Activated CD4-positive, alpha-beta T cell treated with anti-CD3 and anti-CD28 coated beads, Interleukin-2, amount 50 U/mL, for 16 hours (primary cell): ENCODE measurements at regions not wholly inside any gene's neighbourhood (a gene's known extent, or its start where the extent isn't known, plus 50 kb on each side); places are given as distances from the start of the nearest gene placed in this dataset.
A peak's percentile ranks its signal among the peaks of the same experiment; 100 is the strongest.
"Not testable (repeated sequence)": the region's sequence is repeated elsewhere in the genome, so short reads cannot be mapped to it uniquely, and the experiment has no call there.

Experiments used
- DNase-seq: peaks from one replicate; pipeline ENCODE4 v3.0.0-alpha.2; 2020

DNA sequence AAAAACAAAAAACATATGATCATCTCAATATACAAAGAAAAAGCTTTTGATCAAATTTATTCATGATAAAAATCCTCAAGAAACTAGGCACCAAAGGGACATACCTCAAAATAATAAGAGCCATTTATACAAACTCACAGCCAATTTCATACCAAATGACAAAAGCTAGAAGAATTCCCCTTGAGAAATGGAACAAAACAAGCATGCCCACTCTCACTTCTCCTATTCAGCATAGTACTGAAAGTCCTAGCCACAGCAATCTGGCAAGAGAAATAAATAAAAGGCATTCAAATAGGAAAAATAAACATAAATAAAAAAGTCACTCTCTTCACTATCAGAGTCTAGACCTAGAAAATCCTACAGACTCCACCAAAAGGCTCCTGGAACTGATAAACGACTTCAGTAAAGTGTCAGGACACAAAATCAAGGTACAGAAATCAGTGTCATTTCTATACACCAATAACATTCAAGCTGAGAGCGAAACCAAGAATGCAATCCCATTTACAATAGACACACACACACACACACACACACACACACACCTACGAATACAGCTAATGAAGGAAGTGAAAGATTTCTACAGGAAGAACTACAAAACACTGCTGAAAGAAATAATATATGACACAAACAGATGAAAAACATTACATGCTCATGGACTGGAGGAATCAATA, 1486.2 kb upstream of the SEL1L start:
- DNase-seq, result no peak

DNA sequence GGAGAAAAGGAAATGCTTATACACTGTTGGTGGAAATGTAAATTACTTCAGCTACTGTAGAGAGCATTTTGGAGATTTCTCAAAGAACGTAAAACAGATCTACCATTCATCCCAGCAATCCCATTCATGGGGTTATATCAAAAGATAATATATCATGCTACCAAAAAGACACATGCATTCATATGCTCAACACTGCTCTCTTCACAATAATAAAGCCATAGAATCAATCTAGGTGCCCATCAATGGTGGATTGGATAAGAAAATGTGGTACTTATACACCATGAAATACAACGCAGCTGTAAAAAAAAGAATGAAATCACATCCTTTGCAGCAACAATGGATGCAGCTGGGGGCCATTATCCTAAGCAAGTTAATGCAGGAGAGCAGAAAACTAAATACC, 1487.7 kb upstream of the SEL1L start:
- DNase-seq, result no peak

DNA sequence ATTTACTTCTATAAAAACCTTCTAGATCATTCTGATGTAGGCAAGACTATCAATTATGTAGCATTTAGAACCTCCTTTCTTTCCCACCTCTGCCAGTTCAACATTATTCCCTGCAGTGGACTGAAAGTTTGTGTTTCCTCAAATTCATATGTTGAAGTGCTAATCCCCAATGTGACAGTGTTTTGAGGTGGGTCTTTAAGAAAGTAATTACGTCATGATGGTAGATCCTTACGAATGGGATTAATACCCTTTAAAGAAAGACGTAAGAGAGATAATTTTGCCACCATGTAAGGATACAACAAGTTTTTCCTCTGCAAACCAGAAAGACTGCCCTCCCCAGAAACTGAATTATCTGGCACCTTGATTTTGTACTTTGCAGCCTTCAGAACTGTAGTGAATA, 1489.7 kb upstream of the SEL1L start:
- DNase-seq, result no peak

DNA sequence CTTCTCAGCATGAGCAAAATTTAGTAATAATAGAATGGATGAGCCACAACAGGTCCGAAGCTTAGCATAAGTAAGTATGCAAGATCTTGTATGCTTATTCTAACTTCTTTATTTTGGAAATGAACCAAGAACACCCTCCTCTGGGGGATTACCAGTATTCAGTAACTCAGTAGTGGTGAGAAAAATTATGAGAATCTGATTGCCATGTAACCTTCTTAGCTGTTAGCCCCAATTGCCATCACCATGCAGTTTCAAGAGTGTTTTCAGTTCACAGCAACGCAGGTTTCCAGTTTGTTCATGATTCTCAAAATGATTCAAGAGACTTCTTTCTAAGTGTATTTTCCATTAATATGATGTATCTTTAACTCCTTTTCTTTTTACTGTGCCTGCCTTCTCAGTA, 1507.6 kb upstream of the SEL1L start:
- no peak for DNase-seq

DNA sequence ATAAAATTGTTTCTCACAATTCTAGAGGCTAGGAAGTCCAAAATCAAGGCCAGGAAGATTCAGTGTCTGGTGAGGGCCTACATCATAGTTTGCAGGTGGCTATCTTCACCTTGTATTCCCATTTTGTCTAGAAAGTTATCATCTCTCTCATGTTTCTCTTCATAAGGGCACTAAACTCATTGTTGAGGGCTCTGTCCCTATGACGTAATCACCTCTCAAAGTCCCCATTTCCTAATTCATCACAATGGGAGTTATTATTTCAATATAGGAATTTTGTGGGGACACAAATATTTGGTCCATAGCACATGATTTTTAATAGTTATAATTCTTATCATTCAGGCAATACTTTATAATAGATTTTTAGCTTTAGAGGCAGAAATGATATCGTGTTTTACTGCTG, 1509.2 kb upstream of the SEL1L start:
- no peak for DNase-seq

DNA sequence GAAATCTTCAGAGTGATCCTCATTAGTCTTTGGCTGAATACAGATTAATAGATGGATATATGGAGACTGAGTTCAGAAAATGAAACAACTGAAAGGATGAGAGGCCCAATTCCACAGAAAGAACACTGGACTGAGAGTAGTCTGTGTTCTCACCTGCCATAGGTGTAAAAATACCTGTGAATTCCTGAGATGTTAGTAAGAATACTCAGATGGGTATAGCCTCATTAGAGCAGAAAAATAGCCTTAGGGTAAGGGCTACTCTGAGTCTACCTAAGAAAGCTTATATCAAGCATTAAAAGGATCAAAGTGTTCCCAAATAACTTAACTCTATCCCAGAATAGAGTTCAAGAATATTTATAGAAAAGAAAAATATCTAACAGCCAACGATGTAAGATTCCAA, 1510.3 kb upstream of the SEL1L start:
- no peak for DNase-seq

DNA sequence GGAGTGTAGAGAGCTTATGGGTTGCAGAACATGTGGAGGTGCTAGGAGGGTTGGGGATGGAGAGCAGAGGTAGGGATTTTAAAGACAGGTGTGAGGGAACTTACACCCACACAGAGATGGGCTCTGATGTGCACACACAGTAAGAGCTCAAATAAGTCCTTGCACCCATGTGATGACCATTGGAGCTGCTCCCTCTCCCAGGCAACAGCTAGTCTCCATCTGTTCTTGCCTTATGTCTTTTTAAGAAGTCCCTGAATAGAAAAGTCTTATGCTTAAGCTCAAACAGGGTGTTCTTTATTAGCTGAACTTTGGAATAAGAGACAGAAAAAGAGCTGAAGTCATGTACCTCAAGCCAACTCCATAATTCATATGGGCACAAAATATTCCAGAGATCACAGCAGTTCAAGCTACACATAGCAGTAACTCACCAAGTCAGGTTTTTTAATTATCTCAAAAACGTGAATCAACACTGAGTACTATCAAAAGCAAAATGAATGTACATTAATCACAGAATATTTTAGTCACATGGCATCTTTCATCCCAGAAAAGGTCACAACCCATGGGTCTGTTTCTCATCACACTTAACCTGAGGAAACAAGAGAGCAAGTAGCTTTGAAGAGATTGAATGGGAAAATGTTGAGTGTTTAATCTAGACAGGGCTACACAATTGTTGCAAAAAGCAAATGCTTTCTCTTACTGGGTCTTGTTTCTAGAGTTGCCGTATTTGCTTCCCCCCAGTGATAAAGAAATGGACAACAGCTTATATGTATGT, 1513.6 kb upstream of the SEL1L start:
- no peak for DNase-seq

DNA sequence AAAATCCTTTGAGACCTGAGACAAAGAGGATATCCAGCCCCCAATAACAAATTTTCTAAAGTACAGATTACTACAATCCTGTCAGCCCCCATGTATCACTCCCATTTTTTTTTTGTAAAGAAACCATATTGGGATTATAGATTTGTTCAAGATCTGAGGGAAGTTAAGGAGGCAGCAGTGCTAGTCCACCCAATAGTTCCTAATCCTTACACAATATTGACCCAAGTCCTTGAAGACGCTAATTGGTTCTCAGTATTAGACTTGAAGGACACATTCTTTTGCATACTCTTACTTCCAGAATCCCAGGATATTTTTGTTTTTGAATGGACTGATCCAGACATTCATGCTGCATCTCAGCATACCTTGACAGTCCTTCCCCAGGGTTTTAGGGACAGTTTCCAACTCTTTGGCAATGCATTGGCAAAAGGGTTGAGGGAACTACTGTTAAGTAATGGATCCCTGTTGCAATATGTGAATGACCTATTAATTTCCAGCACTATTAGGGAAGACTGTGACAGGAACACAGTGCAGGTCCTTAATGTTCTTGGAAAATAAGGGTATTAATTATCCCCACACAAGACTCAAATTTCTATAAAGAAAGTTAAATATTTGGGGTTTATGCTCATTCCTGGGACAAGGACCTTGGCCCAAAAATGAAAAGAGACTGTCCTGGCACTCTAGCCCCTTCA, 1519.5 kb upstream of the SEL1L start:
- no peak for DNase-seq

DNA sequence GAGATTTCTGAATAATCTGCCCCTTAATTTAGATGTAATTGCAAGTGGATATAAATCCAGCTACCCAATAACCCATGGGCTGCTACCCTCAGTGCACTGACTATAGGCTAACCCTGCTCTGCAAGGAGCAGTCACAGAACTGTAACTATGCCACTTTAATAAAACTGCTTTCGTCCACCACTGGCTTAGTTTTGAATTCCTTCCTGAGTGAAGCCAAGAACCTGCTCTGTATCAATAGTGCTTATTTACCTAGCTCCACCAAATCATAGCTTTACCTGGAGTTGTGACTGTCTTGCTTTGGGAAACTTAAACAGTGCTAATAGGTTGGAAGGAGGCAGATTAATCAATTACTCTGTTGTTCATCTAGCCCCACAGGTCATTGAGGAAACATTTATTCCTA, 1524.4 kb upstream of the SEL1L start:
- DNase-seq, result no peak

DNA sequence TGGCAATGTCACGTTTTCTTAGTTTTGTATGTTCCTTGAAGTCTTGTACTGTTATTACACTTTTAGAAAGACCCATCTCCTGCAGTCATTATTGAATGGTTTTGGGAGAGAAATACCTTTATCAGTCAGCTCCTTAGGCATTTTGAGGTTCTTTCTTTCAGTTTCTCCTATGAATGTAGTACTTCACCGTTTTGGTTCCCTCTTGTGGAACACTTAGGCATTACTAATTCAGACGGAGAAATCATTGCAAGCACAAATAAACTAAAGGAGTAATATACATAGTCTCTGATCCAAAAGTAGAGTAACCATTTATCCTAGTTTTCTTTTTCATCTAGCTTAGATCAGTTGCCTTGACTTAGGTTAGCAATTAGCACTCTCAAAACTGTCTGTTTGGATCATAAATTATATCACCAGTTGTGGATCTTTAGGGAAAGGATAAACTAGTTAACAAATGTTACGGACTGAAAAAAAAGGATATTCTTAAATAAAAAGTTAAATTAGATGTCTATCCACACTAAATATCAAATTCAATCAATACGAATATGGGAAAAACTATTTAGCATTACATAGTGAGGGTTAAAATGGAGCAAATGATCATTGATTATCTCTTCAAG, 1538.3 kb upstream of the SEL1L start:
- peak; percentile 16 for DNase-seq

DNA sequence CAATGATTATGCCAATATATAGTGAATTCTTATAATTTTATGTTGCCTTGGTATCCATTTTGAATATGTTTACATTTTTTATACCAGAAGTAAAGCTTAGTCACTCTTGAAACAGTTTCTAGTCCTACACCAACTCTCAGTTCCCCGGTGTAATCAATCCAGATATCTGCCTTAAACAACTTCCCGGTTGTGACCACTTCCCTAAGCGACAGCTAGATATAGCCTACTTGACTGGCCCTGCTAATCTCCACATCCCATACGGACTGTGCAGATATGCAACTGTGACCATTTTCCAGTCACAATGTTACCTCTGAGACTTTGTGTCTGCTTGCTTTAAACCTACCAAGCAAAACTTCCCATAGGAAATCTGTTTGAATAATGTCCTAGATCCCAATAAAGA, 1551.5 kb upstream of the SEL1L start:
- DNase-seq, result no peak

DNA sequence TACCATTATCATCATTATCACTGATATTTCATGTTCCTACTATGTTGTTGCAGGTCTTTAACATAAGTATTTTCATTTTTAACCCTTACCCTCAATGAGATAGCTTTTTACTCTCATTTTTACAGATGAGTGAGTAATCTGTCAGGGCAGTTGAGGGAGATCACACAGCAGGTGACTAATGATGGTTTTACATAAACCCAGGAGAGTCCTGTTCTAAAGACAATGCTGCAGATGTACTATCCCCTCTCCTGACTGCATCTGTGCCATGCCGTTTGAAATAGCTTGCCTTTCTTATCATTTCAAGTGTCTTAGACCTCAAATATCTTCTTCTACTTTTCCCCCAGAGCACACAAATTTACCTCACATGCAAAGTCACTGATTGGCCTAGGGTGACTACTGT, 1552.1 kb upstream of the SEL1L start:
- no peak for DNase-seq

DNA sequence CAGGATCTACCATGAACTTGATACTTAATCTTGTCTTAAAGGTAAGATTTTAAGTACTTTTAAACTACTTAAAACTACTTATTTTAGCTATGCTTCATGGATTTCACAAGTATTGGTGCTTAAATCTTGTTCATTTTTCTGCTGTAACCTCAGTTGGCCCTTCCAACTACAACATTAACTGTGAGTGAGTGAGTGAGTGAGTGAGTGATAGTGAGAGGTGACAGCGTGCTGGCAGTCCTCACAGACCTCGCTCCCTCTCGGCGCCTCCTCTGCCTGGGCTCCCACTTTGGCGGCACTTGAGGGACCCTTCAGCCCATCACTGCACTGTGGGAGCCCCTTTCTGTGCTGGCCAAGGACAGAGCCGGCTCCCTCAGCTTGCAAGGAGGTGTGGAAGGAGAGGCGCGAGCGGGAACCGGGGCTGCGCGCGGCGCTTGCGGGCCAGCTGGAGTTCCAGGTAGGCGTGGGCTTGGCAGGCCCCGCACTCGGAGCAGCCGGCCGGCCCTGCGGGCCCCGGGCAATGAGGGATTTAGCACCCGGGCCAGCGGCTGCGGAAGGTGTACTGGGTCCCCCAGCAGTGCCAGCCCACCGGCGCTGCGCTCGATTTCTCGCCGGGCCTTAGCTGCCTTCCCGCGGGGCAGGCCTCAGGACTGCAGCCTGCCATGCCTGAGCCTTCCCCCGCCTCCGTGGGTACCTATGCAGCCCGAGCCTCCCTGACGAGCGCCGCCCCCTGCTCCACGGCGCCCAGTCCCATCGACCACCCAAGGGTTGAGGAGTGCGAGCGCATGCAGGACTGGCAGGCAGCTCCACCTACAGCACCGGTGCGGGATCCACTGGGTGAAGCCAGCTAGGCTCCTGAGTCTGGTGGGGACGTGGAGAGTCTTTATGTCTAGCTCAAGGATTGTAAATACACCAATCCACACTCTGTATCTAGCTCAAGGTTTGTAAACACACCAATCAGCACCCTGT, 1558.6 kb upstream of the SEL1L start:
- not testable (repeated sequence) for DNase-seq

DNA sequence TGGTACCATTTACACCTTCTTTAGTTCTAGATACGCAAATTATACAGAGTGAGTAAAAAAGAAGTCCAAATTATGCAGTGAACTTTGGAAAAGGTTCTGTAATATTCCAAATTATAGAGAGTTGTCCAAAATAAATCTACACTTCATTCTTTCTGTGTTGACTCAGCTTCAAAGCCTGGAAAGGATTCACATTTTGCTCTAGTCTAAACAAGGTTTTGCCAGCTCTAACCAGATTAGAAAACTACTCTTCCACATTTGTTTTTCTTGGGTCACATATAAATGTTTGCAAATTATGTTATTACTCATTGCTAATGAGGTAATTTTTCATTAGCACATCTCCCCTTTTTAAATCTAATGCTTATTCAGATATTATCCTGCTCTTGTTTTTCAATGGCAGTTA, 1562.4 kb upstream of the SEL1L start:
- no peak for DNase-seq

DNA sequence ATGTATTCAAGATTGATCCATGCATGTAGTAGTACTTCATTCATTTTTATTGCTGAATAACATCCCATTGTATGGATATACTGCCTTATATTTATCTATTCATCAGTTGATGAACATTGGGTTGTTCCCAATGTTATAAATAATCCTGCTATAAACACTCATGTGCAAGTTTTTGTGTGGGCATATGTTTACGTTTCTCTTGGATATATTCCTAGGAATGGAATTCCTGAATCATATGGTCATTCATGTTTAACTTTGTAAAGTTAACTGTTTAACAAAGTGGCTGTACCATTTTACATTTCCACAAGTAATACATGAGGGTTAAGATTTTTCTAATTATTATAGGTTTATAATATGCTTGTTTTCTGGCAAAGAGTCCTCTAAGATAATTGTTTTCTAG, 1568.2 kb upstream of the SEL1L start:
- DNase-seq, result no peak

DNA sequence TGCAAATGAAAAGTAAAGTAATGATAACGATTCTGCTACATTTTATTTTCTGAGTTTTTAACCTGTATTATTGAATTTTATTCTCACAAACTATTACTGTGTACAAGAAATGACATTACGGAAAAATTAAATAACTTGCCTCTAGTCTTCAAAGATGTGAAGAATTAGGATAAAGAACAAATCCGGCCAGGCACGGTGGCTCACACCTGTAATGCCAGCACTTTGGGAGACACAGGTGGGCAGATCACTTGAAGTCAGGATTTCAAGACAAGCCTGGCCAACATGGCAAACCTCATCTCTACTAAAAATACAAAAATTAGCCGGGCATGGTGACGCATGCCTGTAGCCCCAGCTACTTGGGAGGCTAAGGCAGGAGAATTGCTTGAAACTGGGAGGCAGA, 1584.4 kb upstream of the SEL1L start:
- no peak for DNase-seq

DNA sequence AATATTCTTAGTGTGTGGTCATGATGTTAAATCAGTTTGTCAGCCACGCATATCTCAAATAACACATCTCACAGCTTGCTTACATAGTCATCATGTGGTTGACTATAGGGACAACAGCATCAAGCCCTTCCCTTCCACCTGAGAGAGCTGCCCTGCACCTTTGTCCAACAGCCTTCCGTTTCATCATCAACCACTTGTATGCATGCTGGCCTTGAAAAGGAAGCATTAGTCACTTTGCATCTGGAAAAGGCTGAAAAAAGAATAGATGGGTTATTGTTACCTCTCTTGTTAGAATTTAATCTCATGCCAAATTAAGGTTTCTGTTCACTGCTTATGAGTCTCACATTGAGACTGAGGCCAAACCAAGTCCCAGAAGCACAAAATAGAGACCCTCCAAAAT, 1586.5 kb upstream of the SEL1L start:
- no peak for DNase-seq

DNA sequence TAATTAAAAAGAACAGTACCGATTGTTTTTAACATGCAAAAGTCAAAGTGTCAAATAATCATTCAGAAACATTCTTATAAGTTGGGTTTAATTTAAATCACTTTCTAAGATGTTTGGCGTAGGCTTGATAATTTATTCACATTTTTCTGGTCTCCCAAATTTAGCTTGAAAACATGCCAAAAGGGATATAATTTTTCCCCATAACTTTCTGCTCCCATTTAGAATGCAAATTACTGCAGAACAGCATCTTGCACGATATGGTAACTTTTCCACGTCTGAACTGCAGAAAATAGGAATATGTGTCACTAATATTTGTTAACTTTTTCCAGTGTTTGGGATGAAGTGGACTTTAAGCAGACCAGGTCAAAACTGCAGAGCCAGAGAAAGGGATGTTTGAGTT, 1592.4 kb upstream of the SEL1L start:
- DNase-seq, result no peak

DNA sequence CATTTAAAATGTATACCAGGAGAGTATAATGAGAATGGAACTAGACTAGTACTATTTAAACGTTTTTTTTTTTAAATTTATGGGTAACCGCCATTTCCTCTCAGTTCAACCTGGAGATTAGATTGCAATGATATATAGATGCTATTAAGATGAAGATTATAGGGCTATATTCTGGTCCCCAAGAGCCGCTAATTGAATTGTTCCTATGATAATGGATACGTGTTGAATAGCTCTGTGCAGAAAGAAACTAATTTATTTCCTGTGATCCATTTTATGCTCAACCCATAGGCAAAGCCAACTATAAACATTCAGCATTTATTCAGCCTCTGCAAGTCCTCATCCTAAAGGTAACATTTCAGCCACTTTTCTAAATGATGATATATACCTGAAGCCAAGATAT, 1595.1 kb upstream of the SEL1L start:
- DNase-seq, result no peak

DNA sequence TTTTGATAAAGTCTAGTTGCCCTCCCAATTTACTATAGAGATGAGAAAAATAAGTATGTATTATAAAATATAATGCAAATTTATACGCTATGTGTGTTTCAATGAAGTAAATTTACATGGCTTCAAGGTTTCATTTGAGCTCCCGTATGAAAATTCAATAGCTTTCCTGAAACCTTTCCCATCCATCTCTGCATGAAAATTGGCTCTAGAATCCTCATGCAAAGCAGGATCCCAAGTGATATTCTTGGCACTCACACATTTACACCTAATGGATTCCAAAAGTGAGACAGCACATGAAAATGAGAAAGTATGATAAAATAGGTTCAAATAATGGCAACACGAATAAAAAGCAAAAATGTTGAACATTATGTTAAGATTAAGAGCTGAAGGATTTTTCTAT, 1595.8 kb upstream of the SEL1L start:
- DNase-seq, result no peak

DNA sequence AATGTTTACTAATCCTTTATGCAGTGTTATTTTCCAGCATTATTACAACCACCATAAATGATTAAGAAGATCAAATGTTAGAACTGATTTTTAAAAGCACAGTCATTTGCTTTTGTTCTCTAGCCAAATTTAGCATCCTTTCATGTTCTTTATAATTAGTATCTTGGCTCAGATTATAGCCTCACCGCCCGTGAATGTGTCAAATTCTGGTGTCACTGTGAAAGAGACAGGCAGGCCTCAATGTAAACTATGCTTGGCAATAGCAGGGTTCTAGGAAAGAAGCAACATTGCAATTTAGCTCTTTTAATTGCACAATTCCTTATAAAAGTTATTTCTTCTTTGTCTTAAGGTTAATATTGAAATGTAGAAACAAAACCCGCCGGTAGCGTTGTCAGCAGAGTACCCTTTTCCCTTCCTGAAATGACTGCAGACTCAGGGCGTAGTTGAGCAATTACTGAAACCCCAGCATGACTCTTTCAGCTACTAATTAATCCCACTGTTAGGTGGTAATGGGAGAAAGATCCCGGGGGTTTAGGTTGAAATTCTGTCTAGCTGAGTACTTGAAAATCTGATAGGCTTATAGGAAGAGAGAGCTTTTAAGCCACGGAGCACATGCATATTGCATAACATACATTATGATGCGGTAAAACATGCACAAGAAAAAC, 1600.5 kb upstream of the SEL1L start:
- no peak for DNase-seq

DNA sequence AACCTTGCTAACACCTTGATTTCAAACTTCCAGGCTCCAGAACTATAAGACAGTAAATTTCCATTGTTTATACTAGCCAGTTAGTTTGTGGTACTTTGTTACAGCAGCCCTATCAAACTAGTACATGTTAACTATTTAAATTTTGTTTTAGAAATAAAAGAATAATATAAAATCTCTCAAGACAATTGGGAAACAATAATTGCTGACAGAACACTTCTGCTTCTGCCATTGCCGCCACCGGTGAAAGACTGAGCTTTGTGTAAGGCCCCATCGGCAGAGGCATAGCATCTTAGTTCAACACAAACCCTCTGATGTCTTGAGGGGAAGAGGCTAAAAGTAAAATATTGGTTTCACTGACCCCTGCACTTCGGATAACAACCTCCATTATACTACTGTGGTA, 1607.1 kb upstream of the SEL1L start:
- no peak for DNase-seq
